ENCODE measurements at regions not wholly inside any gene's neighbourhood (a gene's known extent, or its start where the extent isn't known, plus 50 kb on each side); places are given as distances from the start of the nearest gene placed in this dataset.

GRCh38 chr6:105850261-105851112 lies 235.6 kb upstream of the PRDM1 start:
- peak; percentile 66 for ATAC-seq
- no peak for TF ChIP-seq ZFP30 (CRISPR knock-in tag; IDR thresholded peaks at IDR 0.05)
- TF ChIP-seq ZNF70 (CRISPR knock-in tag; IDR thresholded peaks at IDR 0.05): no peak
- no peak for TF ChIP-seq TSHZ2 (CRISPR knock-in tag; IDR thresholded peaks at IDR 0.05)
- TF ChIP-seq TCF4 (CRISPR knock-in tag; IDR thresholded peaks at IDR 0.05; ENCODE audit: borderline replicate concordance): no peak
- TF ChIP-seq ARNTL (CRISPR knock-in tag; IDR thresholded peaks at IDR 0.05; ENCODE audit: borderline replicate concordance, low read depth): no peak

- ATAC-seq: peak; percentile 76
These were observed 236.4 kb upstream of the PRDM1 start for GRCh38 chr6:105849746-105850145.

GRCh38 chr6:105847433-105847832 lies 238.7 kb upstream of the PRDM1 start:
- no peak for TF ChIP-seq ZNF565 (CRISPR knock-in tag; conservative IDR thresholded peaks at IDR 0.05; ENCODE audit: low read depth)
- no peak for TF ChIP-seq POU6F1 (CRISPR knock-in tag; IDR thresholded peaks at IDR 0.05; ENCODE audit: borderline replicate concordance, low read depth)
- no peak for TF ChIP-seq OSR1 (CRISPR knock-in tag; IDR thresholded peaks at IDR 0.05)
- no peak for TF ChIP-seq TCF4 (CRISPR knock-in tag; IDR thresholded peaks at IDR 0.05; ENCODE audit: borderline replicate concordance)
- no peak for TF ChIP-seq PPARA (CRISPR knock-in tag; IDR thresholded peaks at IDR 0.05; ENCODE audit: borderline replicate concordance)
- TF ChIP-seq BACH2 (CRISPR knock-in tag; IDR thresholded peaks at IDR 0.05; ENCODE audit: borderline replicate concordance): no peak
- no peak for TF ChIP-seq ARNTL (CRISPR knock-in tag; IDR thresholded peaks at IDR 0.05; ENCODE audit: borderline replicate concordance, low read depth)
- no peak for ATAC-seq

More at GRCh38 chr6:105849746-105850145, 236.4 kb upstream of the PRDM1 start:
- TF ChIP-seq PATZ1 (CRISPR knock-in tag; IDR thresholded peaks at IDR 0.05; ENCODE audit: borderline replicate concordance): no peak
- no peak for TF ChIP-seq CSDC2 (CRISPR knock-in tag; IDR thresholded peaks at IDR 0.05)
- TF ChIP-seq PPARA (CRISPR knock-in tag; IDR thresholded peaks at IDR 0.05; ENCODE audit: borderline replicate concordance): no peak
- TF ChIP-seq ISL1 (CRISPR knock-in tag; IDR thresholded peaks at IDR 0.05): no peak
- TF ChIP-seq GLIS3 (CRISPR knock-in tag; IDR thresholded peaks at IDR 0.05): no peak
- no peak for TF ChIP-seq ZC3H10 (CRISPR knock-in tag; IDR thresholded peaks at IDR 0.05)
- no peak for TF ChIP-seq CREB5 (CRISPR knock-in tag; IDR thresholded peaks at IDR 0.05; ENCODE audit: low read depth)
- no peak for TF ChIP-seq OSR1 (CRISPR knock-in tag; IDR thresholded peaks at IDR 0.05)
- TF ChIP-seq ZNF565 (CRISPR knock-in tag; conservative IDR thresholded peaks at IDR 0.05; ENCODE audit: low read depth): no peak
- TF ChIP-seq ZNF70 (CRISPR knock-in tag; IDR thresholded peaks at IDR 0.05): no peak
- TF ChIP-seq ZFP30 (CRISPR knock-in tag; IDR thresholded peaks at IDR 0.05): no peak
- no peak for TF ChIP-seq ARNTL (CRISPR knock-in tag; IDR thresholded peaks at IDR 0.05; ENCODE audit: borderline replicate concordance, low read depth)
- TF ChIP-seq SNAI2 (CRISPR knock-in tag; IDR thresholded peaks at IDR 0.05): no peak
- no peak for TF ChIP-seq CSRNP3 (CRISPR knock-in tag; IDR thresholded peaks at IDR 0.05)

Measured in SK-N-SH treated with all-trans-retinoic acid at 6 μM for 48 hours (cell line).